Sigmoid colon (tissue), 4 donors: ENCODE measurements at regions not wholly inside any gene's neighbourhood (a gene's known extent, or its start where the extent isn't known, plus 50 kb on each side); places are given as distances from the start of the nearest gene placed in this dataset.

Experiments
- EP300 ChIP-seq, 4 donors: sonication (generic); formaldehyde crosslinking; IDR thresholded peaks; one replicate each; pipeline ENCODE4 v1.6.1; 2017; ENCODE audit warnings: antibody characterized with exemption in 4 of 4
- POLR2A ChIP-seq, 2 donors: fragments of 450-650 bp; IDR thresholded peaks; one replicate each; pipeline ENCODE4 v1.6.1; 2016; ENCODE audit warnings: antibody characterized with exemption in 2 of 2, mild to moderate bottlenecking in 2 of 2, moderate library complexity in 2 of 2
- POLR2AphosphoS5 ChIP-seq, 4 donors: sonication (generic); formaldehyde crosslinking; IDR thresholded peaks; one replicate each; pipeline ENCODE4 v1.6.1; 2017; ENCODE audit warnings: antibody characterized with exemption in 4 of 4
- TF ChIP-seq, protein P1 (sequence below), 4 experiments: fragments of 450-650 bp in 3 of 4; fragments of 200-600 bp in 1 of 4; IDR thresholded peaks; one replicate each; pipeline ENCODE4 v1.5.1; 2016 to 2019; ENCODE audit warnings: antibody characterized with exemption in 4 of 4, mild to moderate bottlenecking in 3 of 4, moderate library complexity in 2 of 4

DNA sequence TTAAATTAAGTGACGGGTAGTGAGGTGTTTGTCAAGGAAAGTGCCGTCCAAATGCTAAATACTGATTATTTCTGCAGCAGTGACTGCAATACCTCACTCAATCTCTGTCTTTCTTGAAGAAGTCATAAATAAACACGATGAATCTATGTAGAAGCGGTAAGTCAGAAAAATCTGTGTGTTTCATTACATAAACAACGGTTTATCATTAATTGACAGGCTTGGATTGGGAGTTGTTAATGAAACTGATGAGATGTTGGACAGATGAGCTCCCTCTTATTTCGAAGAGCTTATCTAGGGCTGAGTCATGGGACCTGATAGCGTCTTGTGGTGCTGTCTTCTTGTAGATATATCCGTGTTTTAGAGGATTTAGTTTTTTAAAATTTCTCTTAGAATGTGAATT, 92.2 kb upstream of the SAMD11 start:
- TF ChIP-seq, protein P1, sequence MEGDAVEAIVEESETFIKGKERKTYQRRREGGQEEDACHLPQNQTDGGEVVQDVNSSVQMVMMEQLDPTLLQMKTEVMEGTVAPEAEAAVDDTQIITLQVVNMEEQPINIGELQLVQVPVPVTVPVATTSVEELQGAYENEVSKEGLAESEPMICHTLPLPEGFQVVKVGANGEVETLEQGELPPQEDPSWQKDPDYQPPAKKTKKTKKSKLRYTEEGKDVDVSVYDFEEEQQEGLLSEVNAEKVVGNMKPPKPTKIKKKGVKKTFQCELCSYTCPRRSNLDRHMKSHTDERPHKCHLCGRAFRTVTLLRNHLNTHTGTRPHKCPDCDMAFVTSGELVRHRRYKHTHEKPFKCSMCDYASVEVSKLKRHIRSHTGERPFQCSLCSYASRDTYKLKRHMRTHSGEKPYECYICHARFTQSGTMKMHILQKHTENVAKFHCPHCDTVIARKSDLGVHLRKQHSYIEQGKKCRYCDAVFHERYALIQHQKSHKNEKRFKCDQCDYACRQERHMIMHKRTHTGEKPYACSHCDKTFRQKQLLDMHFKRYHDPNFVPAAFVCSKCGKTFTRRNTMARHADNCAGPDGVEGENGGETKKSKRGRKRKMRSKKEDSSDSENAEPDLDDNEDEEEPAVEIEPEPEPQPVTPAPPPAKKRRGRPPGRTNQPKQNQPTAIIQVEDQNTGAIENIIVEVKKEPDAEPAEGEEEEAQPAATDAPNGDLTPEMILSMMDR (IDR thresholded peaks at IDR 0.05), result no peak
- no peak for TF ChIP-seq EP300 (IDR thresholded peaks at IDR 0.05)
- no peak for TF ChIP-seq POLR2A (IDR thresholded peaks at IDR 0.05)
- no peak for TF ChIP-seq POLR2AphosphoS5 (IDR thresholded peaks at IDR 0.05)
